ENCODE measurements at regions not wholly inside any gene's neighbourhood (a gene's known extent, or its start where the extent isn't known, plus 50 kb on each side); places are given as distances from the start of the nearest gene placed in this dataset.

DNA sequence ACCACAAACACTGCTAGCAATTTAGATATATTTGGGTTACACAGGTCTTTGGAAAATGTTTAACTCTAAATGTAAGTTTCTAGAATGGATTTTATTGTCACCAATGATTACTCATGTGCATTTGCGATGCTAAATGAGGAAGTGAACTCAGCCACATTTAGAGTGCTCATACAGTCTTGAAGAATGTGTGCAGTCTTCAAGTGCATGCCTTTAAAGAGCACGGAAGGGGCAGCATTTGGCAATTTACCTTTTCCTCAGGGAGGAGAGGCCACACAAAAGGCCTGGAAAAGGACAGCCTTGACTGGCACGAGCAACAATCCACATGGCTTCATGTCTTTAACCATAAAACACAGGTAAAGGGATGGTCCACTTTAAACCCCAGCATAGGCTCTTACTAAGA is 78.5 kb upstream of the STK17B start:
- Mint-ChIP-seq H3K4me3 (no peak overlapping the region), H3K27me3 (no peaks in the 10 kb centered on the region), H3K36me3 (no peaks in the 10 kb centered on the region), H3K27ac (peak overlapping the region; percentile 51), H3K4me1 (ENCODE audit: low read depth) (peaks cover 78% of the 10 kb centered on the region), H3K9me3 (no peaks in the 10 kb centered on the region)
- POLR2A ChIA-PET, result no interaction called here
- DNase-seq, result no peak
- intact Hi-C loops (cut with micrococcal nuclease), result no loop called here
- CTCF ChIA-PET, result no interaction called here

GRCh38 chr2:196251132-196251531 is 79.8 kb upstream of the STK17B start:
- peaks cover 71% of the 10 kb centered on the region for H3K4me1 Mint-ChIP-seq (ENCODE audit: low read depth)
- POLR2A ChIA-PET, result no interaction called here
- H3K27ac Mint-ChIP-seq, result peak overlapping the region; percentile 25

DNA sequence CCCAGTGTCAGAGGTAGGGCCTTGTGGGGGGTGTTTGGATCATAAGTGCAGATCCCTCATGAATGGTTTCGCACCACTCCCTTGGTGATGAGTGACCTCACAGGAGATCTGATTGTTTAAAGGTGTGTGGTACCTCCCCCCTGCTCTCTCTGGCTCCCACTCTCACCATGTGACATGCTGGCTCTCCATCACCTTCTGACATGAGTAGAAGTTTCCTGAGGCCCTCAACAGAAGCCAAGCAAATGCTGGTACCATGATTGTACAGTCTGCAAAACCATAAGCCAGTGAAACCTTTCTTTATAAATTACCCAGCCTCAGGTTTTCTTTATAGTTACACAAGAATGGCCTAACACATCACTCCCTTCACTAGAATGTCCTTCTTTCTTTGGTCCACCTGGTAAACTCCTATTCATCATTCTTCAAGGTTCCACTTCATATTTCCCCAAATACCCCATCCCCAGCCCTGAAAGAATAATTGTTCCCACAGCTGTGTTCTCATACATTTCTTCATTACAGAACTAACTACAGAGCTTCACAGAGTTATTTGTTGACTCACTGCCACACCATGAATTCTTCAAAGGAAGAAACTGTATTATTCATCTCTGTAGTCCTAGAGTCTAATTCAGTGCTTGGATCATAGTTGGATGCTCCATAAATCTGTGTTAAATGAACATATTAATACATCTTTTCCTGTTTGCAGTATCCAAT is 81.2 kb upstream of the STK17B start:
- H3K4me3 Mint-ChIP-seq, result no peak overlapping the region

More at GRCh38 chr2:196251132-196251531, 79.8 kb upstream of the STK17B start:
- CTCF ChIA-PET, result no interaction called here
- H3K4me3 Mint-ChIP-seq, result no peak overlapping the region
- intact Hi-C loops (cut with micrococcal nuclease), result no loop called here
- DNase-seq, result no peak
- no peaks in the 10 kb centered on the region for H3K36me3 Mint-ChIP-seq
- H3K9me3 Mint-ChIP-seq, result no peaks in the 10 kb centered on the region
- no peaks in the 10 kb centered on the region for H3K27me3 Mint-ChIP-seq

DNA sequence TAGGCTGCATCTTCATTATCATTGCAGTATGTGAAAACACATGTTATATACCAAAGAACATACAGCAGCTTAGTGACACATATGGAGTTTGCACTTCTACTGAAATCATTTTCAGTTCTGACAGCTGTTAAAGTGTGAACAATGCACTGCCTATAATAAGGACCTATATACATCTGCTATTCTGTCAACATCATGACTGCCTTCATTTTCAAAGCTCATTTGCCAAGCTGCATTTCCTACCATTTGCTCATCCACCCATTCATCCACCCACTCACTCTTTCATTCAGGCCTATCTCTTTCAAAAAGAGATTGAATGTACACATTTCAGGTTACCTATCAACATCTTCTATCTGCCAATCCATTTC is 81.7 kb upstream of the STK17B start:
- H3K4me1 Mint-ChIP-seq (ENCODE audit: low read depth), result peaks cover 79% of the 10 kb centered on the region
- intact Hi-C loops (cut with micrococcal nuclease), result loop anchor here (1.0 kb wide), 1 partner anchor 11 kb away; no protein-coding TSS in a partner anchor
- DNase-seq, result no peak
- ChIA-PET POLR2A (interaction anchor here (0.8 to 2.0 kb wide), 6 partner anchors 16 to 96 kb away, joined by 3 to 9 read pairs (median 4); partner anchors contain the start of gene STK17B), CTCF (interaction anchor here (1.0 to 1.5 kb wide), 3 partner anchors 9 to 69 kb away, joined by 3 to 4 read pairs (median 4); no protein-coding TSS in a partner anchor)
- no peaks in the 10 kb centered on the region for H3K9me3 Mint-ChIP-seq
- peak overlapping the region; percentile 87 for H3K27ac Mint-ChIP-seq
- H3K4me3 Mint-ChIP-seq, result no peak overlapping the region
- H3K36me3 Mint-ChIP-seq, result no peaks in the 10 kb centered on the region
- no peaks in the 10 kb centered on the region for H3K27me3 Mint-ChIP-seq

More for the DNA sequence above, 81.2 kb upstream of the STK17B start:
- ChIA-PET POLR2A (interaction anchor here (0.8 to 2.0 kb wide), 6 partner anchors 16 to 96 kb away, joined by 3 to 9 read pairs (median 4); partner anchors contain the start of gene STK17B), CTCF (interaction anchor here (1.0 to 1.5 kb wide), 3 partner anchors 8 to 68 kb away, joined by 3 to 4 read pairs (median 4); no protein-coding TSS in a partner anchor)
- H3K27ac Mint-ChIP-seq, result peak overlapping the region; percentile 87
- intact Hi-C loops (cut with micrococcal nuclease), result loop anchor here (1.0 kb wide), 2 partner anchors 8 to 10 kb away; no protein-coding TSS in a partner anchor
- no peaks in the 10 kb centered on the region for H3K9me3 Mint-ChIP-seq
- no peaks in the 10 kb centered on the region for H3K27me3 Mint-ChIP-seq
- DNase-seq, result peak; percentile 44
- H3K36me3 Mint-ChIP-seq, result no peaks in the 10 kb centered on the region
- H3K4me1 Mint-ChIP-seq (ENCODE audit: low read depth), result peaks cover 79% of the 10 kb centered on the region

DNA sequence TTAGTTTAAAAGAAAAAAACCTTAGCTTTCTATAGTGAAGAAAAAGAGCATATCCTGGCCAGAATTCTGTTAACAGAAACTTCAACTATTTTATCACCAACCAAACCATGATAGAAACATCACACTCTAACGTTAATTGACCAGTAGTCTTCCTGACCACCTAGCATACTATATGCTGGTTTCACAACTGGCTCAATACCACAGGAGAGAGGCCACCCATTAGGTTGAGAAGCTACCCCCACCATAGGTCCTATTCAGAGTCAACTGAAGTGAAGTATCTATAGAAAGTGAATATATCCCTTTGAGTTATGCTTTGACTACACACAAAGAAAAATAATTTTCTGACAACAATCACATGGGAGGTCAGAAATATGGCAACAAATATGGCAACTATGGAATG is 85.2 kb upstream of the STK17B start:
- no peaks in the 10 kb centered on the region for H3K27me3 Mint-ChIP-seq
- peak overlapping the region; percentile 40 for H3K27ac Mint-ChIP-seq
- no peak for DNase-seq
- ChIA-PET POLR2A (no interaction called here), CTCF (interaction anchor here (1.0 kb wide), 1 partner anchor 81 kb away, joined by 3 read pairs; no protein-coding TSS in a partner anchor)
- peaks cover 2% of the 10 kb centered on the region for H3K36me3 Mint-ChIP-seq
- H3K4me1 Mint-ChIP-seq (ENCODE audit: low read depth), result peaks cover 73% of the 10 kb centered on the region
- H3K4me3 Mint-ChIP-seq, result no peak overlapping the region
- intact Hi-C loops (cut with micrococcal nuclease), result no loop called here
- H3K9me3 Mint-ChIP-seq, result no peaks in the 10 kb centered on the region

GRCh38 chr2:196257086-196257485 is 85.7 kb upstream of the STK17B start:
- intact Hi-C loops (cut with micrococcal nuclease), result no loop called here
- Mint-ChIP-seq H3K27me3 (no peaks in the 10 kb centered on the region), H3K4me3 (no peak overlapping the region), H3K36me3 (peaks cover 2% of the 10 kb centered on the region), H3K9me3 (no peaks in the 10 kb centered on the region), H3K27ac (no peak overlapping the region), H3K4me1 (ENCODE audit: low read depth) (peaks cover 71% of the 10 kb centered on the region)
- no peak for DNase-seq
- CTCF ChIA-PET, result interaction anchor here (1.0 kb wide), 1 partner anchor 80 kb away, joined by 3 read pairs; no protein-coding TSS in a partner anchor
- POLR2A ChIA-PET, result no interaction called here

DNA sequence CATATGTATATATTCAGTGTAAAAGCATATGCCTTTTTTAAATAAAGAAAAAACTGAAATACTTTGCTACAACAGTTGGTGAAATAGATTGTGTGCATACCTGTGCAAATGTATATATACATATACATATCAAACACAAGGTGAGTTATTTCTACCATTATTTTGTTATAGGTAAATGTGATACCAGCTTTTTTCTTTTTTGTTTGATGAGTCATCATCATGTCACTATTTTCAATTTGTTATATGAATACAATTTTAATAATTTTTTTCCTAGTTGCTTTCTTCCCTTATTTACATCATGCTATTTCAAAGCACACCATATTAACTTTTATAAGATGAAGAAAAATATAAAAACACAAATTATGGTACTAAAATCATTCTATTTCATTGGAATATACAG is 87.0 kb upstream of the STK17B start:
- Mint-ChIP-seq H3K27ac (no peak overlapping the region), H3K36me3 (peaks cover 10% of the 10 kb centered on the region), H3K4me1 (ENCODE audit: low read depth) (peaks cover 71% of the 10 kb centered on the region), H3K4me3 (no peak overlapping the region), H3K9me3 (no peaks in the 10 kb centered on the region), H3K27me3 (no peaks in the 10 kb centered on the region)
- ChIA-PET CTCF (interaction anchor here (0.7 to 2.9 kb wide), 5 partner anchors 11 to 180 kb away, joined by 3 to 23 read pairs (median 3); no protein-coding TSS in a partner anchor), POLR2A (interaction anchor here (2.8 to 5.5 kb wide), 2 partner anchors 19 to 88 kb away, joined by 27 to 56 read pairs; partner anchors contain the start of gene STK17B)
- DNase-seq, result no peak
- intact Hi-C loops (cut with micrococcal nuclease), result no loop called here

GRCh38 chr2:196259507-196260481 is 88.4 kb upstream of the STK17B start:
- peak; percentile 77 for DNase-seq
- peaks cover 12% of the 10 kb centered on the region for H3K36me3 Mint-ChIP-seq
- ChIA-PET CTCF (interaction anchor here (0.6 to 3.0 kb wide), 20 partner anchors 11 to 182 kb away, joined by 3 to 23 read pairs (median 3); no protein-coding TSS in a partner anchor), POLR2A (interaction anchor here (0.7 to 5.5 kb wide), 20 partner anchors 9 to 159 kb away, joined by 3 to 56 read pairs (median 8); partner anchors contain the start of gene STK17B)
- H3K27ac Mint-ChIP-seq, result peak overlapping the region; percentile 99
- intact Hi-C loops (cut with micrococcal nuclease), result loop anchor here (1.0 to 10.0 kb wide), 14 partner anchors 7 to 1045 kb away; partner anchors contain the start of gene SLC39A10
- H3K27me3 Mint-ChIP-seq, result no peaks in the 10 kb centered on the region
- peaks cover 68% of the 10 kb centered on the region for H3K4me1 Mint-ChIP-seq (ENCODE audit: low read depth)
- peak overlapping the region; percentile 78 for H3K4me3 Mint-ChIP-seq
- H3K9me3 Mint-ChIP-seq, result no peaks in the 10 kb centered on the region

DNA sequence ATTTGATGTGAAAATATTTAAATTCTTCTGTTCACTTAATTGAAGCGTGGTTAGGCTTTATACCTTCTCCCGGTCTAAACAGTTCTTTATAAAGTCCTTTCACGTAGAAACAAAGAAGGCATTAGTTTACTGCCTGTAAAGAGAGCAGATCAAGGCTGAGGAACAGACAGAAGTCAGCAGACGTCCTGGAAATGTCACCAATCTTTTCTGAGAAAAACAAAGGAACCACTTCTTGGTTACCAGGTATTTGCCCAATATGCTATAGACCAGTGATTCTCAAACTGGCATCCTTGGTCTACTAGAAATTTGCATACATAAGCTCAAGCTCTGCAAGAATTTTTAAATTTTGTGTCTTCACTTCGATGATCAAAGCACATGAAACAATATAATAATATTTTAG is 89.2 kb upstream of the STK17B start:
- ChIA-PET POLR2A (interaction anchor here (0.8 to 5.5 kb wide), 19 partner anchors 8 to 159 kb away, joined by 3 to 56 read pairs (median 9); partner anchors contain the start of gene STK17B), CTCF (interaction anchor here (0.8 to 3.0 kb wide), 10 partner anchors 12 to 117 kb away, joined by 3 to 23 read pairs (median 4); no protein-coding TSS in a partner anchor)
- intact Hi-C loops (cut with micrococcal nuclease), result loop anchor here (1.0 to 10.0 kb wide), 14 partner anchors 8 to 1044 kb away; partner anchors contain the start of gene SLC39A10

DNA sequence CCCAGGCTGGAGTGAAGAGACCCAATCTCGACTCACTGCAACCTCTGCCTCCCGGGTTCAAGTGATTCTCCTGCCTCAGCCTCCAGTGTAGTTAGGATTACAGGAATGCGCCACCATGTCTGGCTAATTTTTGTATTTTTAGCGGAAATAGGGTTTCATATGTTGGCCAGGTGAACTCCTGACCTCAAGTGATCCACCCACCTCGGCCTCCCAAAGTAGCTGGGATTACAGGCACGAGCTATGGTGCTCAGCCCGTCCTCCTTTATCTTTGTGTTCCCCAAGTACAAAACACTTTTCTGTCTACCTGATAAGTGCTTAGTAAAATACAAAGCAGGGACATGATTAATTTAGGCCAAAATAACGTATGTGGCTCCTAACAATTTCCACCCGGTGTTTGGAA is 91.2 kb upstream of the STK17B start:
- H3K36me3 Mint-ChIP-seq, result peaks cover 12% of the 10 kb centered on the region
- peaks cover 76% of the 10 kb centered on the region for H3K4me1 Mint-ChIP-seq (ENCODE audit: low read depth)
- ChIA-PET CTCF (interaction anchor here (0.8 to 1.1 kb wide), 3 partner anchors 14 to 131 kb away, joined by 3 to 6 read pairs (median 3); no protein-coding TSS in a partner anchor), POLR2A (interaction anchor here (0.6 to 5.5 kb wide), 7 partner anchors 13 to 98 kb away, joined by 3 to 56 read pairs (median 35); partner anchors contain the start of gene STK17B)
- no peaks in the 10 kb centered on the region for H3K27me3 Mint-ChIP-seq
- peak overlapping the region; percentile 99 for H3K27ac Mint-ChIP-seq
- H3K4me3 Mint-ChIP-seq, result peak overlapping the region; percentile 75
- intact Hi-C loops (cut with micrococcal nuclease), result loop anchor here (2.0 to 10.0 kb wide), 4 partner anchors 26 to 1042 kb away; partner anchors contain the start of gene SLC39A10
- peak; percentile 40 for DNase-seq
- H3K9me3 Mint-ChIP-seq, result no peaks in the 10 kb centered on the region

More for the DNA sequence above, 89.2 kb upstream of the STK17B start:
- Mint-ChIP-seq H3K27ac (peak overlapping the region; percentile 99), H3K9me3 (no peaks in the 10 kb centered on the region), H3K4me3 (peak overlapping the region; percentile 78), H3K27me3 (no peaks in the 10 kb centered on the region), H3K4me1 (ENCODE audit: low read depth) (peaks cover 72% of the 10 kb centered on the region), H3K36me3 (peaks cover 12% of the 10 kb centered on the region)
- DNase-seq, result no peak

Measured in activated CD4-positive, alpha-beta memory T cell treated with anti-CD3 and anti-CD28 coated beads for 36 hours (primary cell).